Uterus (tissue), 2 donors: ENCODE measurements at regions not wholly inside any gene's neighbourhood (a gene's known extent, or its start where the extent isn't known, plus 50 kb on each side); places are given as distances from the start of the nearest gene placed in this dataset.

Source experiments
- CTCF ChIP-seq, 4 experiments: fragments of 200-600 bp in 2 of 4; fragments of 450-650 bp in 2 of 4; sonication (generic) in 2 of 4; IDR thresholded peaks; one replicate each; pipeline ENCODE4 v1.5.1; 2016 to 2019; ENCODE audit warnings: antibody characterized with exemption in 4 of 4, mild to moderate bottlenecking in 2 of 4, moderate library complexity in 1 of 4
- POLR2A ChIP-seq, 2 donors: fragments of 450-650 bp; IDR thresholded peaks; one replicate each; pipeline ENCODE4 v1.6.1; 2016; ENCODE audit warnings: antibody characterized with exemption in 2 of 2, mild to moderate bottlenecking in 1 of 2, moderate library complexity in 1 of 2

DNA sequence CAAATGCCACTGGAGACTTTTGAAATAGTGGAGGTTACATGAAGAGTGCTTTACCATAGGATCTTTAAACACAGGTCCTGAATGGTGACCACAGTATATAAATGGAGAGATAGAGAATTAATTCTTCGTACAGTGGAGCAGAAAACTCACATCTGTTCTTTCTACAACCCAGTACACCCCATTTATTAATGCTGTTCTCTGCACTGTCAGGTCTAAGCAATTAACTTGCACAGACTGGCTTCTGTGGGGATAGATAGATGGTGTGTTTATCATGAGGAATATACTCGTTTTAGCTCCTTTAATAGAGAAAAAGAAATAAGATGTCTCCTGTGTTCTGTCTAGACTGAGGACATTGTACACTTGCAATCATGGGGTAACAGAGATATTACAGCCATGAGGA, 494.3 kb downstream of the TRHDE start:
- no peak for TF ChIP-seq POLR2A (IDR thresholded peaks at IDR 0.05)
- no peak for TF ChIP-seq CTCF (IDR thresholded peaks at IDR 0.05)
